H9 (cell line): ENCODE measurements at regions not wholly inside any gene's neighbourhood (a gene's known extent, or its start where the extent isn't known, plus 50 kb on each side); places are given as distances from the start of the nearest gene placed in this dataset.

Experiments used
- DNase-seq: peaks from one replicate; pipeline ENCODE4 v3.0.0-alpha.2; 2017
- H2AFZ ChIP-seq: one replicate; pipeline ENCODE4 v1.6.1; 2013; ENCODE audit warnings: mild to moderate bottlenecking, low read length, control low read depth, moderate library complexity
- H2AK5ac ChIP-seq: 2 replicates; pipeline ENCODE4 v1.6.1; 2013; ENCODE audit warnings: low read length, control low read depth, mixed read lengths; ENCODE audit not compliant: insufficient read length
- H2BK120ac ChIP-seq: one replicate; pipeline ENCODE4 v1.6.1; 2013; ENCODE audit warnings: low read depth, mild to moderate bottlenecking, low read length, control low read depth, inconsistent platforms; ENCODE audit not compliant: poor library complexity, severe bottlenecking
- H2BK12ac ChIP-seq: 2 replicates; pipeline ENCODE4 v1.6.1; 2013; ENCODE audit warnings: low read length, control low read depth, mixed read lengths, low read depth; ENCODE audit not compliant: insufficient read length
- H2BK15ac ChIP-seq: 2 replicates; pipeline ENCODE4 v1.6.1; 2013; ENCODE audit warnings: low read depth, low read length, control low read depth
- H2BK20ac ChIP-seq: one replicate; pipeline ENCODE4 v1.6.1; 2013; ENCODE audit warnings: low read depth, mild to moderate bottlenecking, low read length, control low read depth, inconsistent platforms; ENCODE audit not compliant: poor library complexity, severe bottlenecking
- H2BK5ac ChIP-seq: 2 replicates; pipeline ENCODE4 v1.6.1; 2013; ENCODE audit warnings: low read length, control low read depth, mixed read lengths; ENCODE audit not compliant: insufficient read length
- H3K14ac ChIP-seq: 2 replicates; pipeline ENCODE4 v1.6.1; 2013; ENCODE audit warnings: low read length, control low read depth; ENCODE audit not compliant: insufficient read depth
- H3K18ac ChIP-seq: 2 replicates; pipeline ENCODE4 v1.6.1; 2013; ENCODE audit warnings: low read depth, mild to moderate bottlenecking, mixed read lengths, low read length, control low read depth; ENCODE audit not compliant: insufficient read length
- H3K23ac ChIP-seq: 2 replicates; pipeline ENCODE4 v1.6.1; 2013; ENCODE audit warnings: low read length, control low read depth, mixed read lengths, low read depth; ENCODE audit not compliant: insufficient read length
- H3K23me2 ChIP-seq: 2 replicates; pipeline ENCODE4 v1.6.1; 2013; ENCODE audit warnings: low read depth, mild to moderate bottlenecking, mixed read lengths, low read length, control low read depth; ENCODE audit not compliant: insufficient read length, poor library complexity, severe bottlenecking
- H3K27ac ChIP-seq: 2 replicates; pipeline ENCODE4 v1.5.1; 2013; ENCODE audit warnings: low read length, control low read depth, mixed read lengths, low read depth; ENCODE audit not compliant: insufficient read length
- H3K27me3 ChIP-seq: 2 replicates; pipeline ENCODE4 v1.6.1; 2013; ENCODE audit warnings: low read length, control low read depth, inconsistent platforms; ENCODE audit not compliant: insufficient read depth
- H3K4ac ChIP-seq: 2 replicates; pipeline ENCODE4 v1.6.1; 2013; ENCODE audit warnings: low read depth, mild to moderate bottlenecking, control low read depth, inconsistent platforms, low read length, moderate library complexity
- H3K4me1 ChIP-seq: 2 replicates; pipeline ENCODE4 v1.6.1; 2013; ENCODE audit warnings: low read length, control low read depth, inconsistent platforms; ENCODE audit not compliant: insufficient read depth
- H3K4me2 ChIP-seq: 2 replicates; pipeline ENCODE4 v1.6.1; 2013; ENCODE audit warnings: low read length, control low read depth, mixed read lengths; ENCODE audit not compliant: insufficient read length, insufficient read depth
- H3K56ac ChIP-seq: 2 replicates; pipeline ENCODE4 v1.6.1; 2013; ENCODE audit warnings: low read depth, mild to moderate bottlenecking, mixed read lengths, low read length, control low read depth; ENCODE audit not compliant: insufficient read length
- H3K79me1 ChIP-seq: 2 replicates; pipeline ENCODE4 v1.6.1; 2013; ENCODE audit warnings: low read depth, mild to moderate bottlenecking, moderate library complexity, low read length, control low read depth, inconsistent platforms; ENCODE audit not compliant: insufficient read depth, poor library complexity, severe bottlenecking
- H3K79me2 ChIP-seq: 2 replicates; pipeline ENCODE4 v1.6.1; 2013; ENCODE audit warnings: low read length, control low read depth, inconsistent platforms; ENCODE audit not compliant: insufficient read depth
- H3K9ac ChIP-seq: 2 replicates; pipeline ENCODE4 v1.6.1; 2013; ENCODE audit warnings: low read length, control low read depth, mixed read lengths; ENCODE audit not compliant: insufficient read length; ENCODE audit errors: extremely low read depth
- H3K9me3 ChIP-seq: one replicate; pipeline ENCODE4 v1.6.1; 2013; ENCODE audit warnings: low read depth, low read length, inconsistent platforms; ENCODE audit not compliant: control insufficient read depth
- H3T11ph ChIP-seq: one replicate; pipeline ENCODE4 v1.6.1; 2013; ENCODE audit warnings: mild to moderate bottlenecking, low read length, control low read depth, inconsistent platforms
- H4K20me1 ChIP-seq: one replicate; pipeline ENCODE4 v1.6.1; 2013; ENCODE audit not compliant: control insufficient read depth, insufficient read length, insufficient read depth
- H4K5ac ChIP-seq: 2 replicates; pipeline ENCODE4 v1.6.1; 2013; ENCODE audit warnings: low read depth, mild to moderate bottlenecking, mixed read lengths, low read length, control low read depth; ENCODE audit not compliant: insufficient read length
- H4K8ac ChIP-seq: replicated peaks from 2 replicates; pipeline ENCODE4 v1.6.1; 2013; ENCODE audit warnings: low read length, control low read depth, mixed read lengths, low read depth; ENCODE audit not compliant: insufficient read length
- H4K91ac ChIP-seq: 2 replicates; pipeline ENCODE4 v1.6.1; 2013; ENCODE audit warnings: low read depth, mild to moderate bottlenecking, moderate library complexity, mixed read lengths, low read length, control low read depth; ENCODE audit not compliant: insufficient read length
- H3K27ac Mint-ChIP-seq, 3 experiments: 2 replicates in 2 of 3; 3 replicates in 1 of 3; pipeline ENCODE4 v1.8.0; 2020 to 2021; ENCODE audit warnings: mixed read lengths in 3 of 3, mild to moderate bottlenecking in 1 of 3, moderate library complexity in 1 of 3
- H3K27me3 Mint-ChIP-seq: 2 replicates; pipeline ENCODE4 v1.8.0; 2021; ENCODE audit warnings: low read depth, mild to moderate bottlenecking, moderate library complexity, mixed read lengths
- H3K36me3 Mint-ChIP-seq, 3 experiments: 2 replicates in 2 of 3; 3 replicates in 1 of 3; pipeline ENCODE4 v1.8.0; 2020 to 2021; ENCODE audit warnings: low read depth in 3 of 3, mixed read lengths in 3 of 3; ENCODE audit not compliant: insufficient read depth in 1 of 3
- H3K4me1 Mint-ChIP-seq, 2 experiments: 2 replicates each; pipeline ENCODE4 v1.8.0; 2020; ENCODE audit warnings: mixed read lengths in 2 of 2
- H3K4me3 Mint-ChIP-seq, 2 experiments: 2 replicates in 1 of 2; 3 replicates in 1 of 2; pipeline ENCODE4 v1.8.0; 2020 to 2021; ENCODE audit warnings: mild to moderate bottlenecking in 2 of 2, mixed read lengths in 2 of 2, moderate library complexity in 1 of 2
- H3K9me3 Mint-ChIP-seq, 2 experiments: 2 replicates in 1 of 2; 3 replicates in 1 of 2; pipeline ENCODE4 v1.8.0; 2020; ENCODE audit warnings: mild to moderate bottlenecking in 2 of 2, mixed read lengths in 2 of 2, moderate library complexity in 1 of 2
- WGBS: extraction: QIAGEN DNeasy Blood & Tissue Kit; methylation state at CpG from one replicate; pipeline ENCODE4 v1.1.7; 2013; ENCODE audit warnings: missing lambda C conversion rate, low lambda C conversion rate, mixed read lengths; ENCODE audit not compliant: insufficient read length; ENCODE audit errors: extremely low coverage; 5-methylcytosine and 5-hydroxymethylcytosine counted together
- TF ChIP-seq, protein P1 (sequence below): fragments of 200-600 bp; sonication (generic); conservative IDR thresholded peaks from 3 replicates; pipeline ENCODE4 v1.8.0; 2021; ENCODE audit warnings: antibody characterized with exemption, mild to moderate bottlenecking

DNA sequence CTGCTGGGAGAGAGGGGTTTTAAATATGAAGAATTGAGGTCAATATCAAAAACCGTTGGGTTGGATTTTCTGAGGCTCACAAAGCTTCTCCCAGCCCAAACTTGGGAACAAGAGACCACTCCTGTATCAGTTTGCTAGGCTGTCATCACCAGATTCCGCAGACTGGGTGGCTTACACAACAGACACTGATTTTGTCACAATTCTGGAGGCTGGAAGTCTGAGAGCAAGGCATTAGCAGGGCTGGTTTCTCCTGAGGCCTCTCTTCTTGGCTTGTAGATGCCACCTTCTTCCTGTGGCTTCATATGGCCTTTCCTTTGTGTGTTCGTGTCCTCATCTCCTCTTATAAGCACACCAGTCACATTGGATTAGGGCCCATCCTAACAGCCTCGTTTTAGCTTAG is 122.9 kb upstream of the COPS8 start:
- Histone ChIP-seq H3K9me3 (no peaks in the 10 kb centered on the region), H2BK5ac (no peak overlapping the region), H3K23ac (no peak overlapping the region), H4K91ac (no peak overlapping the region), H3K79me2 (no peaks in the 10 kb centered on the region), H2AFZ (no peak overlapping the region), H3K23me2 (no peaks in the 10 kb centered on the region), H2AK5ac (no peak overlapping the region), H2BK12ac (no peak overlapping the region), H3K79me1 (no peaks in the 10 kb centered on the region), H2BK120ac (no peak overlapping the region), H4K20me1 (no peaks in the 10 kb centered on the region), H3K18ac (no peak overlapping the region), H3K4me2 (no peak overlapping the region), H3K27me3 (no peaks in the 10 kb centered on the region), H3K4ac (no peak overlapping the region), H3T11ph (no peak overlapping the region), H3K56ac (no peak overlapping the region), H3K27ac (no peak overlapping the region), H3K9ac (no peak overlapping the region), H4K8ac (no peak overlapping the region), H2BK20ac (no peak overlapping the region), H3K4me1 (peaks cover 3% of the 10 kb centered on the region; the same call in 1 of the 2 replicates), H4K5ac (no peak overlapping the region), H2BK15ac (no peak overlapping the region), H3K14ac (no peak overlapping the region)
- DNase-seq, result no peak
- Mint-ChIP-seq H3K4me1 (peaks cover 30 to 33% of the 10 kb centered on the region in 2 experiments), H3K9me3 (peaks cover 0 to 2% of the 10 kb centered on the region in 2 experiments; a peak in 2 of 5 replicates), H3K36me3 (peaks cover 3 to 9% (median 4%) of the 10 kb centered on the region in 3 experiments; a peak in 3 of 7 replicates), H3K4me3 (no peak overlapping the region), H3K27ac (no peak overlapping the region), H3K27me3 (peaks cover 1% of the 10 kb centered on the region; the same call in 1 of the 2 replicates)
- TF ChIP-seq, protein P1, sequence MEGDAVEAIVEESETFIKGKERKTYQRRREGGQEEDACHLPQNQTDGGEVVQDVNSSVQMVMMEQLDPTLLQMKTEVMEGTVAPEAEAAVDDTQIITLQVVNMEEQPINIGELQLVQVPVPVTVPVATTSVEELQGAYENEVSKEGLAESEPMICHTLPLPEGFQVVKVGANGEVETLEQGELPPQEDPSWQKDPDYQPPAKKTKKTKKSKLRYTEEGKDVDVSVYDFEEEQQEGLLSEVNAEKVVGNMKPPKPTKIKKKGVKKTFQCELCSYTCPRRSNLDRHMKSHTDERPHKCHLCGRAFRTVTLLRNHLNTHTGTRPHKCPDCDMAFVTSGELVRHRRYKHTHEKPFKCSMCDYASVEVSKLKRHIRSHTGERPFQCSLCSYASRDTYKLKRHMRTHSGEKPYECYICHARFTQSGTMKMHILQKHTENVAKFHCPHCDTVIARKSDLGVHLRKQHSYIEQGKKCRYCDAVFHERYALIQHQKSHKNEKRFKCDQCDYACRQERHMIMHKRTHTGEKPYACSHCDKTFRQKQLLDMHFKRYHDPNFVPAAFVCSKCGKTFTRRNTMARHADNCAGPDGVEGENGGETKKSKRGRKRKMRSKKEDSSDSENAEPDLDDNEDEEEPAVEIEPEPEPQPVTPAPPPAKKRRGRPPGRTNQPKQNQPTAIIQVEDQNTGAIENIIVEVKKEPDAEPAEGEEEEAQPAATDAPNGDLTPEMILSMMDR, result no peak
- no CpG with 5 or more reads among the region's 4 CpGs for WGBS
